DOHH2 (cell line): ENCODE measurements at regions not wholly inside any gene's neighbourhood (a gene's known extent, or its start where the extent isn't known, plus 50 kb on each side); places are given as distances from the start of the nearest gene placed in this dataset.

Source experiments
- EZH2phosphoT487 ChIP-seq: fragments of 200-600 bp; sonication (generic); IDR thresholded peaks from 2 replicates; pipeline ENCODE4 v1.6.1; 2017; ENCODE audit warnings: borderline replicate concordance, mild to moderate bottlenecking, antibody characterized with exemption, low read length, moderate library complexity, mixed read lengths
- TF ChIP-seq, protein P1 (sequence below): fragments of 200-600 bp; sonication (generic); IDR thresholded peaks from one replicate; pipeline ENCODE4 v1.5.1; 2014; ENCODE audit warnings: antibody characterized with exemption, mild to moderate bottlenecking, low read depth, low read length; ENCODE audit not compliant: poor library complexity, severe bottlenecking

GRCh38 chr17:71325117-71325516 lies 795.7 kb upstream of the SOX9 start:
- TF ChIP-seq, protein P1, sequence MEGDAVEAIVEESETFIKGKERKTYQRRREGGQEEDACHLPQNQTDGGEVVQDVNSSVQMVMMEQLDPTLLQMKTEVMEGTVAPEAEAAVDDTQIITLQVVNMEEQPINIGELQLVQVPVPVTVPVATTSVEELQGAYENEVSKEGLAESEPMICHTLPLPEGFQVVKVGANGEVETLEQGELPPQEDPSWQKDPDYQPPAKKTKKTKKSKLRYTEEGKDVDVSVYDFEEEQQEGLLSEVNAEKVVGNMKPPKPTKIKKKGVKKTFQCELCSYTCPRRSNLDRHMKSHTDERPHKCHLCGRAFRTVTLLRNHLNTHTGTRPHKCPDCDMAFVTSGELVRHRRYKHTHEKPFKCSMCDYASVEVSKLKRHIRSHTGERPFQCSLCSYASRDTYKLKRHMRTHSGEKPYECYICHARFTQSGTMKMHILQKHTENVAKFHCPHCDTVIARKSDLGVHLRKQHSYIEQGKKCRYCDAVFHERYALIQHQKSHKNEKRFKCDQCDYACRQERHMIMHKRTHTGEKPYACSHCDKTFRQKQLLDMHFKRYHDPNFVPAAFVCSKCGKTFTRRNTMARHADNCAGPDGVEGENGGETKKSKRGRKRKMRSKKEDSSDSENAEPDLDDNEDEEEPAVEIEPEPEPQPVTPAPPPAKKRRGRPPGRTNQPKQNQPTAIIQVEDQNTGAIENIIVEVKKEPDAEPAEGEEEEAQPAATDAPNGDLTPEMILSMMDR = no peak
- TF ChIP-seq EZH2phosphoT487 = no peak
